WTC11 (cell line): ENCODE measurements at regions not wholly inside any gene's neighbourhood (a gene's known extent, or its start where the extent isn't known, plus 50 kb on each side); places are given as distances from the start of the nearest gene placed in this dataset.

ENCODE experiments used
- ATAC-seq: fragments of 200-7000 bp; cut with Tn5 transposase; 2 replicates; pipeline ENCODE4 v1.10.0; 2021; ENCODE audit warnings: mild to moderate bottlenecking, moderate library complexity
- CTCF ChIA-PET: fragments of 300-600 bp; sonication (Branson Sonifier 250); formaldehyde crosslinking; loops from one replicate; lab custom pipeline; 2021; ENCODE audit warnings: antibody characterized with exemption; lab: Charles Lee
- POLR2A ChIA-PET: fragments of 350-600 bp; sonication (Branson Sonifier 250); formaldehyde crosslinking; loops from one replicate; lab custom pipeline; 2021; ENCODE audit warnings: antibody characterized with exemption; lab: Charles Lee
- DNase-seq: peaks from one replicate; pipeline ENCODE4 v3.0.0; 2021; ENCODE audit warnings: low spot score
- H3K27ac Mint-ChIP-seq: 2 replicates; pipeline ENCODE4 v1.8.0; 2021; ENCODE audit warnings: mixed read lengths
- H3K27me3 Mint-ChIP-seq: 2 replicates; pipeline ENCODE4 v1.8.0; 2021; ENCODE audit warnings: low read depth, mild to moderate bottlenecking, moderate library complexity, mixed read lengths
- H3K36me3 Mint-ChIP-seq: 2 replicates; pipeline ENCODE4 v1.8.0; 2021; ENCODE audit warnings: mixed read lengths
- H3K4me1 Mint-ChIP-seq: 2 replicates; pipeline ENCODE4 v1.8.0; 2022; ENCODE audit warnings: mixed read lengths
- H3K4me3 Mint-ChIP-seq: 2 replicates; pipeline ENCODE4 v1.8.0; 2021; ENCODE audit warnings: mild to moderate bottlenecking, moderate library complexity, mixed read lengths
- H3K9me3 Mint-ChIP-seq: 2 replicates; pipeline ENCODE4 v1.8.0; 2021; ENCODE audit warnings: mixed read lengths
- ESRRA ChIP-seq: sonication (generic); formaldehyde crosslinking; IDR thresholded peaks from 2 replicates; pipeline ENCODE4 v1.8.1; 2022; ENCODE audit warnings: mild to moderate bottlenecking, missing genetic modification reagents, borderline replicate concordance
- ETV6 ChIP-seq: sonication (generic); formaldehyde crosslinking; IDR thresholded peaks from 2 replicates; pipeline ENCODE4 v1.8.1; 2022; ENCODE audit warnings: mild to moderate bottlenecking, missing genetic modification reagents
- GABPB1 ChIP-seq: sonication (generic); formaldehyde crosslinking; IDR thresholded peaks from 2 replicates; pipeline ENCODE4 v1.8.1; 2023; ENCODE audit warnings: mild to moderate bottlenecking, missing genetic modification reagents
- GTF2I ChIP-seq: fragments of 250-450 bp; sonication (Bioruptor Pico); conservative IDR thresholded peaks from 2 replicates; pipeline ENCODE4 v1.4.0; 2021; ENCODE audit warnings: mild to moderate bottlenecking
- JAZF1 ChIP-seq: fragments of 250-450 bp; sonication (Bioruptor Pico); IDR thresholded peaks from 2 replicates; pipeline ENCODE4 v1.9.0; 2021; ENCODE audit warnings: moderate library complexity, mild to moderate bottlenecking, inconsistent platforms
- MXD4 ChIP-seq: fragments of 250-450 bp; sonication (Bioruptor Pico); IDR thresholded peaks from 2 replicates; pipeline ENCODE4 v1.8.0; 2021; ENCODE audit warnings: mild to moderate bottlenecking, moderate library complexity, borderline replicate concordance
- RELA ChIP-seq: sonication (generic); formaldehyde crosslinking; IDR thresholded peaks from 2 replicates; pipeline ENCODE4 v1.8.1; 2022; ENCODE audit warnings: missing genetic modification reagents, mild to moderate bottlenecking, borderline replicate concordance
- SP1 ChIP-seq: sonication (generic); formaldehyde crosslinking; conservative IDR thresholded peaks from 2 replicates; pipeline ENCODE4 v1.8.1; 2022; ENCODE audit warnings: missing genetic modification reagents
- TP53 ChIP-seq: sonication (generic); formaldehyde crosslinking; IDR thresholded peaks from 2 replicates; pipeline ENCODE4 v1.8.1; 2023; ENCODE audit warnings: mild to moderate bottlenecking, missing genetic modification reagents
- ZNF138 ChIP-seq: sonication (generic); formaldehyde crosslinking; conservative IDR thresholded peaks from 2 replicates; pipeline ENCODE4 v1.8.1; 2022; ENCODE audit warnings: mild to moderate bottlenecking, moderate library complexity, missing genetic modification reagents
- ZNF317 ChIP-seq: sonication (generic); formaldehyde crosslinking; IDR thresholded peaks from 2 replicates; pipeline ENCODE4 v1.8.1; 2023; ENCODE audit warnings: low read depth, mild to moderate bottlenecking, moderate library complexity, missing genetic modification reagents, borderline replicate concordance
- ZNF396 ChIP-seq: fragments of 250-450 bp; sonication (Bioruptor Pico); IDR thresholded peaks from 2 replicates; pipeline ENCODE4 v1.8.0; 2021; ENCODE audit warnings: mild to moderate bottlenecking, moderate library complexity, borderline replicate concordance
- ZNF671 ChIP-seq: fragments of 250-450 bp; sonication (Bioruptor Pico); IDR thresholded peaks from 2 replicates; pipeline ENCODE4 v1.8.0; 2021; ENCODE audit warnings: mild to moderate bottlenecking
- TF ChIP-seq, protein P1 (sequence below): sonication (generic); formaldehyde crosslinking; IDR thresholded peaks from 2 replicates; pipeline ENCODE4 v1.8.0; 2022; ENCODE audit warnings: mild to moderate bottlenecking, missing genetic modification reagents
- TF ChIP-seq, protein P2 (sequence below): sonication (generic); formaldehyde crosslinking; IDR thresholded peaks from 2 replicates; pipeline ENCODE4 v1.8.1; 2023; ENCODE audit warnings: mild to moderate bottlenecking, missing genetic modification reagents, borderline replicate concordance
- TF ChIP-seq, protein P3 (sequence below): fragments of 250-450 bp; sonication (Bioruptor Pico); IDR thresholded peaks from 2 replicates; pipeline ENCODE4 v2.1.2; 2022; ENCODE audit warnings: mild to moderate bottlenecking, moderate library complexity
- TF ChIP-seq, protein P4 (sequence below): sonication (generic); formaldehyde crosslinking; IDR thresholded peaks from 2 replicates; pipeline ENCODE4 v1.8.1; 2022; ENCODE audit warnings: mild to moderate bottlenecking, missing genetic modification reagents, moderate library complexity, borderline replicate concordance
- TF ChIP-seq, protein P5 (sequence below): sonication (generic); formaldehyde crosslinking; IDR thresholded peaks from 2 replicates; pipeline ENCODE4 v1.8.0; 2022; ENCODE audit warnings: mild to moderate bottlenecking, missing genetic modification reagents
- TF ChIP-seq, protein P6 (sequence below): sonication (generic); formaldehyde crosslinking; conservative IDR thresholded peaks from 2 replicates; pipeline ENCODE4 v1.8.1; 2022; ENCODE audit warnings: mild to moderate bottlenecking, missing genetic modification reagents
- TF ChIP-seq, protein P7 (sequence below): sonication (generic); formaldehyde crosslinking; IDR thresholded peaks from 2 replicates; pipeline ENCODE4 v1.8.1; 2022; ENCODE audit warnings: mild to moderate bottlenecking, moderate library complexity, missing genetic modification reagents

DNA sequence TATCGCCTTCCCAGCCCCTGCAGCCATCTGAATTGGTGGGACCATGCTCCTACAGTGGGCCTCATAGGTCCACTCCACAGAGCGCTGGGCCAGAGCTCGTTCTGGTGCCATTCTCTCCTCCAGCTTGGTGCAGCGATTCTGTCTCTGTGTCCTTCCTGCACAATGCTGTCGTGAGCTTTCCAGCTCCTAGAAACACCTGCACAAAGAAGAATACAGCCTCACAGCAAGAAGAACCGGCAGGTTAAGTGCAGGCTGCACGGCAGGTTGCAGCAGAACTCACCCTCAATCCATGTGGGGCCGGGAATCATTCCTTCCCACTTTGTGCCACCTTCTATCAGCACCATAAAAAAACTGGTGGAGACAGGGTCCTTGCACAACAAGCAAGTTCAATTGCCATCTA lies 101.2 kb upstream of the ENPP6 start:
- POLR2A ChIA-PET = no interaction called here
- no peaks in the 10 kb centered on the region; the same call in 1 of the 2 replicates for H3K27me3 Mint-ChIP-seq
- TF ChIP-seq, protein P1, sequence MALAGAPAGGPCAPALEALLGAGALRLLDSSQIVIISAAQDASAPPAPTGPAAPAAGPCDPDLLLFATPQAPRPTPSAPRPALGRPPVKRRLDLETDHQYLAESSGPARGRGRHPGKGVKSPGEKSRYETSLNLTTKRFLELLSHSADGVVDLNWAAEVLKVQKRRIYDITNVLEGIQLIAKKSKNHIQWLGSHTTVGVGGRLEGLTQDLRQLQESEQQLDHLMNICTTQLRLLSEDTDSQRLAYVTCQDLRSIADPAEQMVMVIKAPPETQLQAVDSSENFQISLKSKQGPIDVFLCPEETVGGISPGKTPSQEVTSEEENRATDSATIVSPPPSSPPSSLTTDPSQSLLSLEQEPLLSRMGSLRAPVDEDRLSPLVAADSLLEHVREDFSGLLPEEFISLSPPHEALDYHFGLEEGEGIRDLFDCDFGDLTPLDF (CRISPR knock-in tag) = no peak
- TF ChIP-seq ZNF138 (CRISPR knock-in tag) = no peak
- TF ChIP-seq ESRRA (CRISPR knock-in tag) = no peak
- TF ChIP-seq, protein P2, sequence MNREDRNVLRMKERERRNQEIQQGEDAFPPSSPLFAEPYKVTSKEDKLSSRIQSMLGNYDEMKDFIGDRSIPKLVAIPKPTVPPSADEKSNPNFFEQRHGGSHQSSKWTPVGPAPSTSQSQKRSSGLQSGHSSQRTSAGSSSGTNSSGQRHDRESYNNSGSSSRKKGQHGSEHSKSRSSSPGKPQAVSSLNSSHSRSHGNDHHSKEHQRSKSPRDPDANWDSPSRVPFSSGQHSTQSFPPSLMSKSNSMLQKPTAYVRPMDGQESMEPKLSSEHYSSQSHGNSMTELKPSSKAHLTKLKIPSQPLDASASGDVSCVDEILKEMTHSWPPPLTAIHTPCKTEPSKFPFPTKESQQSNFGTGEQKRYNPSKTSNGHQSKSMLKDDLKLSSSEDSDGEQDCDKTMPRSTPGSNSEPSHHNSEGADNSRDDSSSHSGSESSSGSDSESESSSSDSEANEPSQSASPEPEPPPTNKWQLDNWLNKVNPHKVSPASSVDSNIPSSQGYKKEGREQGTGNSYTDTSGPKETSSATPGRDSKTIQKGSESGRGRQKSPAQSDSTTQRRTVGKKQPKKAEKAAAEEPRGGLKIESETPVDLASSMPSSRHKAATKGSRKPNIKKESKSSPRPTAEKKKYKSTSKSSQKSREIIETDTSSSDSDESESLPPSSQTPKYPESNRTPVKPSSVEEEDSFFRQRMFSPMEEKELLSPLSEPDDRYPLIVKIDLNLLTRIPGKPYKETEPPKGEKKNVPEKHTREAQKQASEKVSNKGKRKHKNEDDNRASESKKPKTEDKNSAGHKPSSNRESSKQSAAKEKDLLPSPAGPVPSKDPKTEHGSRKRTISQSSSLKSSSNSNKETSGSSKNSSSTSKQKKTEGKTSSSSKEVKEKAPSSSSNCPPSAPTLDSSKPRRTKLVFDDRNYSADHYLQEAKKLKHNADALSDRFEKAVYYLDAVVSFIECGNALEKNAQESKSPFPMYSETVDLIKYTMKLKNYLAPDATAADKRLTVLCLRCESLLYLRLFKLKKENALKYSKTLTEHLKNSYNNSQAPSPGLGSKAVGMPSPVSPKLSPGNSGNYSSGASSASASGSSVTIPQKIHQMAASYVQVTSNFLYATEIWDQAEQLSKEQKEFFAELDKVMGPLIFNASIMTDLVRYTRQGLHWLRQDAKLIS (CRISPR knock-in tag) = no peak
- TF ChIP-seq, protein P3, sequence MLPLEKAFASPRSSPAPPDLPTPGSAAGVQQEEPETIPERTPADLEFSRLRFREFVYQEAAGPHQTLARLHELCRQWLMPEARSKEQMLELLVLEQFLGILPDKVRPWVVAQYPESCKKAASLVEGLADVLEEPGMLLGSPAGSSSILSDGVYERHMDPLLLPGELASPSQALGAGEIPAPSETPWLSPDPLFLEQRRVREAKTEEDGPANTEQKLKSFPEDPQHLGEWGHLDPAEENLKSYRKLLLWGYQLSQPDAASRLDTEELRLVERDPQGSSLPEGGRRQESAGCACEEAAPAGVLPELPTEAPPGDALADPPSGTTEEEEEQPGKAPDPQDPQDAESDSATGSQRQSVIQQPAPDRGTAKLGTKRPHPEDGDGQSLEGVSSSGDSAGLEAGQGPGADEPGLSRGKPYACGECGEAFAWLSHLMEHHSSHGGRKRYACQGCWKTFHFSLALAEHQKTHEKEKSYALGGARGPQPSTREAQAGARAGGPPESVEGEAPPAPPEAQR (CRISPR knock-in tag) = no peak
- TF ChIP-seq, protein P4, sequence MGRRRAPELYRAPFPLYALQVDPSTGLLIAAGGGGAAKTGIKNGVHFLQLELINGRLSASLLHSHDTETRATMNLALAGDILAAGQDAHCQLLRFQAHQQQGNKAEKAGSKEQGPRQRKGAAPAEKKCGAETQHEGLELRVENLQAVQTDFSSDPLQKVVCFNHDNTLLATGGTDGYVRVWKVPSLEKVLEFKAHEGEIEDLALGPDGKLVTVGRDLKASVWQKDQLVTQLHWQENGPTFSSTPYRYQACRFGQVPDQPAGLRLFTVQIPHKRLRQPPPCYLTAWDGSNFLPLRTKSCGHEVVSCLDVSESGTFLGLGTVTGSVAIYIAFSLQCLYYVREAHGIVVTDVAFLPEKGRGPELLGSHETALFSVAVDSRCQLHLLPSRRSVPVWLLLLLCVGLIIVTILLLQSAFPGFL = no peak
- TF ChIP-seq JAZF1 (CRISPR knock-in tag) = no peak
- no peak for TF ChIP-seq SP1 (CRISPR knock-in tag)
- TF ChIP-seq, protein P5, sequence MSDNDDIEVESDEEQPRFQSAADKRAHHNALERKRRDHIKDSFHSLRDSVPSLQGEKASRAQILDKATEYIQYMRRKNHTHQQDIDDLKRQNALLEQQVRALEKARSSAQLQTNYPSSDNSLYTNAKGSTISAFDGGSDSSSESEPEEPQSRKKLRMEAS = no peak
- no peak for TF ChIP-seq GTF2I (CRISPR knock-in tag)
- TF ChIP-seq ZNF671 (CRISPR knock-in tag) = no peak
- no peak for TF ChIP-seq ETV6 (CRISPR knock-in tag)
- no peak for TF ChIP-seq MXD4
- no peak for TF ChIP-seq RELA
- no peak for TF ChIP-seq TP53 (CRISPR knock-in tag)
- no peak for TF ChIP-seq GABPB1
- TF ChIP-seq, protein P6, sequence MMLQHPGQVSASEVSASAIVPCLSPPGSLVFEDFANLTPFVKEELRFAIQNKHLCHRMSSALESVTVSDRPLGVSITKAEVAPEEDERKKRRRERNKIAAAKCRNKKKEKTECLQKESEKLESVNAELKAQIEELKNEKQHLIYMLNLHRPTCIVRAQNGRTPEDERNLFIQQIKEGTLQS (CRISPR knock-in tag) = no peak
- TF ChIP-seq ZNF317 (CRISPR knock-in tag) = no peak
- TF ChIP-seq ZNF396 = no peak
- TF ChIP-seq, protein P7, sequence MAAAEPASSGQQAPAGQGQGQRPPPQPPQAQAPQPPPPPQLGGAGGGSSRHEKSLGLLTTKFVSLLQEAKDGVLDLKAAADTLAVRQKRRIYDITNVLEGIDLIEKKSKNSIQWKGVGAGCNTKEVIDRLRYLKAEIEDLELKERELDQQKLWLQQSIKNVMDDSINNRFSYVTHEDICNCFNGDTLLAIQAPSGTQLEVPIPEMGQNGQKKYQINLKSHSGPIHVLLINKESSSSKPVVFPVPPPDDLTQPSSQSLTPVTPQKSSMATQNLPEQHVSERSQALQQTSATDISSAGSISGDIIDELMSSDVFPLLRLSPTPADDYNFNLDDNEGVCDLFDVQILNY = no peak
- CTCF ChIA-PET = no interaction called here
- H3K36me3 Mint-ChIP-seq = no peaks in the 10 kb centered on the region
- H3K27ac Mint-ChIP-seq = no peak overlapping the region
- ATAC-seq (no peak), DNase-seq (no peak)
- peaks cover 5% of the 10 kb centered on the region; the same call in 1 of the 2 replicates for H3K9me3 Mint-ChIP-seq
- no peak overlapping the region for H3K4me3 Mint-ChIP-seq
- H3K4me1 Mint-ChIP-seq = peaks cover 11% of the 10 kb centered on the region
